ENCODE measurements at regions not wholly inside any gene's neighbourhood (a gene's known extent, or its start where the extent isn't known, plus 50 kb on each side); places are given as distances from the start of the nearest gene placed in this dataset.

DNA sequence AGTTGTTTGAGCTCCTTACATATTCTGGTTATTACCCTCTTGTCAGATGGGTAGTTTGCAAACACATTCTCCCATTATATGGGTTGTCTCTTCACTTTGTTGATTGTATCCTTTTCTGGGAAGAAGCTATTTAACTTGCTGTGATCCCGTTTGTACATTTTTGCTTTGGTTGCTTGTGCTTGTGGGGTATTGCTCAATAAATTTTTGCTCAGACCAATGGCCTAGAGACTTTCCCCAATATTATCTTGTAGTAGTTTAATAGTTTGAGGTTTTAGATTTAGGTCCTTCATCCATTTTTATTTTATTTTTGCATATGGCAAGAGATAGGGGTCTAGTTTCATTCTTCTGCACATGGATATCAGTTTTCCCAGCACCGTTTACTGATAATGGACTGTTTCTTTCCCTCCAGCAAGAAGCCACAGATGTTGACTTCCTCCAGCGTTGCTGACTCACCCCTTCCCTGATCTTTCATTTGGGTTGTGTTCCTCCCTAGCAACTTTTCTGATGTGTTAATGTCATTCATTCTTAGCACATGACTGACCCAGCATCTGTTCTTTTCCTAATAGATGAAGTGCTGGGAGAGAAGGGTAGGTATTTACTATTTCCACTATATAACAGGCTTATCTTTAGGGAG is 166.7 kb upstream of the SGO1 start:
- intact Hi-C loops (cut with DNase I; ENCODE audit: low total_unique reads): no loop called here
- no peak overlapping the region for H3K4me3 ChIP-seq (ENCODE audit: low read depth, poor library complexity, severe bottlenecking)
- TF ChIP-seq POLR2A (IDR thresholded peaks at IDR 0.05): no peak
- TF ChIP-seq, protein P1, sequence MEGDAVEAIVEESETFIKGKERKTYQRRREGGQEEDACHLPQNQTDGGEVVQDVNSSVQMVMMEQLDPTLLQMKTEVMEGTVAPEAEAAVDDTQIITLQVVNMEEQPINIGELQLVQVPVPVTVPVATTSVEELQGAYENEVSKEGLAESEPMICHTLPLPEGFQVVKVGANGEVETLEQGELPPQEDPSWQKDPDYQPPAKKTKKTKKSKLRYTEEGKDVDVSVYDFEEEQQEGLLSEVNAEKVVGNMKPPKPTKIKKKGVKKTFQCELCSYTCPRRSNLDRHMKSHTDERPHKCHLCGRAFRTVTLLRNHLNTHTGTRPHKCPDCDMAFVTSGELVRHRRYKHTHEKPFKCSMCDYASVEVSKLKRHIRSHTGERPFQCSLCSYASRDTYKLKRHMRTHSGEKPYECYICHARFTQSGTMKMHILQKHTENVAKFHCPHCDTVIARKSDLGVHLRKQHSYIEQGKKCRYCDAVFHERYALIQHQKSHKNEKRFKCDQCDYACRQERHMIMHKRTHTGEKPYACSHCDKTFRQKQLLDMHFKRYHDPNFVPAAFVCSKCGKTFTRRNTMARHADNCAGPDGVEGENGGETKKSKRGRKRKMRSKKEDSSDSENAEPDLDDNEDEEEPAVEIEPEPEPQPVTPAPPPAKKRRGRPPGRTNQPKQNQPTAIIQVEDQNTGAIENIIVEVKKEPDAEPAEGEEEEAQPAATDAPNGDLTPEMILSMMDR (IDR thresholded peaks at IDR 0.05): no peak
- WGBS, 2 donors: 49 to 59% methylated on average over 3 of the region's 3 CpGs
- DNase-seq (ENCODE audit: low spot score in 2 of 2): no peak

DNA sequence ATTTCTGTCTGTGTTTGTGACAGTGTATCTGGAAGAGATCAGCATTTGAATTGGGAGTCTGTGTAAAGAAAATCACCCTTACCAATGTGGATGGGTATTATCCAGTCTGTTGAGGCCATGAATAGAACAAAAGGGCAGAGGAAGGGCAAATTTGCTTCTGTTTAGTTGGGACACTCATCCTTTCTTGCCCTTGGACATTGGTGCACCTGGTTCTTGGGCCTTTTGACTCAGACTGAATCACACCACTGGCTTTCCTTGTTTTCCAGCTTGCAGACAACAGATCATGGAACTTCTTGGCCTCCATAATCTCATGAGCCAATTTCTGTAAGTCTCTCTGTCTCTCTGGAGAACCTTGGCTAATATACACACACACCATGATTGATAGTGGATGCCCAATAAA is 164.4 kb upstream of the SGO1 start:
- TF ChIP-seq, protein P1 (IDR thresholded peaks at IDR 0.05): no peak
- TF ChIP-seq POLR2A (IDR thresholded peaks at IDR 0.05): no peak
- no peak for DNase-seq (ENCODE audit: low spot score in 2 of 2)
- intact Hi-C loops (cut with DNase I; ENCODE audit: low total_unique reads): no loop called here

DNA sequence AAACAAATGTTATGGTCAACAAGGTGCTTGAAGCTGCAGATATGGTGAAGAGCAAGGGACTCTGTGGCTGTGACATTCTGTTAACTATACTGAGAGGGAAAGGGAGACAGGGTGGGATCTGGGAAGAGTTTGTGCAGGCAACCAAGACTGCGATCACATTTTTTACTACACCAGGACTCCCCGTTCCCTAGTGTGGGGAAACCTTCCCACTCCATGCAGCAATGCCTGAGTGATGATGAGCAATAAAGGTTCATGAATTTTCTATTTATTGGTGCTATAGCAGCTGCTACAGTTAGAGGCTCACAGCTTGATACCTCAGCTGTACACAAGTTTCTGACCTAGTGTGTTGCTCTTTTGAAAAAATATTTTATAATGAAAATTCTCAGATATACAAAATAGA is 160.9 kb upstream of the SGO1 start:
- H3K4me3 ChIP-seq (ENCODE audit: low read depth, poor library complexity, severe bottlenecking): no peak overlapping the region
- intact Hi-C loops (cut with DNase I; ENCODE audit: low total_unique reads): no loop called here
- no peak for TF ChIP-seq POLR2A (IDR thresholded peaks at IDR 0.05)
- TF ChIP-seq, protein P1 (IDR thresholded peaks at IDR 0.05): no peak
- DNase-seq (ENCODE audit: low spot score in 2 of 2): no peak
- WGBS, 2 donors: 90 to 91% methylated on average over 2 of the region's 2 CpGs

More for the DNA sequence above, 164.4 kb upstream of the SGO1 start:
- no peak overlapping the region for H3K4me3 ChIP-seq (ENCODE audit: low read depth, poor library complexity, severe bottlenecking)

DNA sequence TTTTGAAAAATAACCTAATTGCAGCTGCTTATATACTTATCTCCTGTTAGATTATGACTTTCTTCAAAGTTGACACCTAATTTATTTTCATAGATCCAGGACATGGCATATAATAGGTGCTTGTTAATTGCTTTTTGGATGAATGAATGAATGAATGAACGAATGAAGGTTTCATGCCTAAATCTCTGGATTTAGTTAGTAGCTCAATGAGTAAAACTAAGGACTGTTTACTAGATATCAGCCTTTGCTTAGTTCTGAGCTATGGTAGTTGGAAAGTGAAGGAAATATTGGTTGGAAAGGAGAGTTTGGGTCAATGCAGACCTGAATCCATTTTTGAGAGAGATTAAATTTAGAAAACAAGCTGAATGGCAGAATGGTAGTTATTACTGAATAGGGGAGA is 160.4 kb upstream of the SGO1 start:
- WGBS, 2 donors: 68 to 77% methylated on average over 1 of the region's 1 CpG
- TF ChIP-seq, protein P1 (IDR thresholded peaks at IDR 0.05): no peak
- no peak overlapping the region for H3K4me3 ChIP-seq (ENCODE audit: low read depth, poor library complexity, severe bottlenecking)
- intact Hi-C loops (cut with DNase I; ENCODE audit: low total_unique reads): no loop called here
- DNase-seq (ENCODE audit: low spot score in 2 of 2): no peak

DNA sequence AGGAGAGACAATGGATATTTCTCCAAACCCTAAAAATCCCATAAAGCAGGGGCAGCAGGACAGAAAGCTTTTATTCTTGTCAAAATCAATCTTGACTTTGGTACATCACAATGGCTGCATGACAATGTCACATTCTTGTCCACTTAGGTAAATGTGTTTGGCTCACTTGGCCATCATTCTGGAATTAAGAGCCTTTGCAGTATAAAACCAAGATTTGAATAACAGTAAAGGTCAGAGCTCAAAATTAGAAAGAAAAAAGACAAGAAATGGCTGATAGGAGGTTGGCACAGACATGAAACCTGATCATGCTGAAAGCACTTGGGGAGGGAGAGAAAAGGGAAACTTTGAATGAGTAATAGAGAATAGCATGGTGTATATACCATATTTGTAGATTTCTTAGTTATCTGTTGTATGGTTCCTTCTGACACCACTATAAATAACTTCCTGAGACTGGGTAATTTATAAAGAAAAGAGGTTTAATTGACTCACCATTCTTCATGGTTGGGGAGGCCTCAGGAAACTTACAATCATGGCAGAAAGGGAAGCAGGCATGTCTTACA is 158.5 kb upstream of the SGO1 start:
- DNase-seq (ENCODE audit: low spot score in 2 of 2): no peak
- intact Hi-C loops (cut with DNase I; ENCODE audit: low total_unique reads): no loop called here

More for the DNA sequence above, 158.5 kb upstream of the SGO1 start:
- TF ChIP-seq, protein P1 (IDR thresholded peaks at IDR 0.05): no peak
- no peak for TF ChIP-seq POLR2A (IDR thresholded peaks at IDR 0.05)
- no peak overlapping the region for H3K4me3 ChIP-seq (ENCODE audit: low read depth, poor library complexity, severe bottlenecking)
